Kidney (tissue), 13 donors: ENCODE measurements at regions not wholly inside any gene's neighbourhood (a gene's known extent, or its start where the extent isn't known, plus 50 kb on each side); places are given as distances from the start of the nearest gene placed in this dataset.

ENCODE experiments used
- DNase-seq, 5 donors: peaks; one replicate each; pipeline ENCODE4 v3.0.0-alpha.2; 2013 to 2020
- FAIRE-seq: peaks from 2 replicates; lab custom pipeline; 2012; peaks lifted over from hg19 to GRCh38; lab: Jason Lieb, UNC
- H3K27ac ChIP-seq, 2 donors: one replicate each; pipeline ENCODE4 v1.7.0; 2013; ENCODE audit warnings: low read depth in 2 of 2, low read length in 2 of 2, inconsistent platforms in 1 of 2
- H3K27me3 ChIP-seq: one replicate; pipeline ENCODE4 v1.7.1; 2013; ENCODE audit warnings: low read length, inconsistent platforms; ENCODE audit not compliant: control insufficient read depth, insufficient read depth
- H3K36me3 ChIP-seq, 3 donors: one replicate each; pipeline versions ENCODE4 v1.7.0 to v1.7.1; 2013; ENCODE audit warnings: low read length in 3 of 3, control low read depth in 1 of 3, inconsistent platforms in 1 of 3; ENCODE audit not compliant: insufficient read depth in 3 of 3, control insufficient read depth in 2 of 3
- H3K4me1 ChIP-seq, 3 donors: one replicate each; pipeline versions ENCODE4 v1.7.0 to v1.7.1; 2013; ENCODE audit warnings: low read length in 3 of 3, inconsistent platforms in 1 of 3, low read depth in 1 of 3; ENCODE audit not compliant: control insufficient read depth in 2 of 3, insufficient read depth in 2 of 3
- H3K4me3 ChIP-seq, 3 donors: one replicate each; pipeline versions ENCODE4 v1.7.0 to v1.8.1; 2013; ENCODE audit warnings: low read length in 3 of 3, control low read depth in 1 of 3, inconsistent platforms in 1 of 3
- H3K9ac ChIP-seq, 3 donors: one replicate each; pipeline versions ENCODE4 v1.7.0 to v1.7.1; 2013; ENCODE audit warnings: low read length in 3 of 3, control low read depth in 1 of 3, inconsistent platforms in 1 of 3
- H3K9me3 ChIP-seq, 3 donors: one replicate each; pipeline versions ENCODE4 v1.7.0 to v1.7.1; 2013; ENCODE audit warnings: low read length in 3 of 3, control low read depth in 1 of 3, inconsistent platforms in 1 of 3; ENCODE audit not compliant: control insufficient read depth in 2 of 3, insufficient read depth in 1 of 3
- intact Hi-C: fragments of 100-400 bp; cut with DNase I; formaldehyde crosslinking; loops from one replicate; pipeline ENCODE4 v1.11.1; 2022
- TF ChIP-seq, protein P1 (sequence below): IDR thresholded peaks from 3 replicates; pipeline ENCODE4 v1.5.1; 2012; ENCODE audit warnings: mild to moderate bottlenecking, moderate library complexity, borderline replicate concordance; ENCODE audit not compliant: insufficient read depth; ENCODE audit errors: extremely low read depth
- donor health status: control.
- donor health status: control.
- donor health status: control.
- donor health status: control.
- donor health status: control.
- donor health status: DM: yes; HTN: yes; CAD: no.
- donor health status: Normal renal cell carcinoma (clear cell type).

DNA sequence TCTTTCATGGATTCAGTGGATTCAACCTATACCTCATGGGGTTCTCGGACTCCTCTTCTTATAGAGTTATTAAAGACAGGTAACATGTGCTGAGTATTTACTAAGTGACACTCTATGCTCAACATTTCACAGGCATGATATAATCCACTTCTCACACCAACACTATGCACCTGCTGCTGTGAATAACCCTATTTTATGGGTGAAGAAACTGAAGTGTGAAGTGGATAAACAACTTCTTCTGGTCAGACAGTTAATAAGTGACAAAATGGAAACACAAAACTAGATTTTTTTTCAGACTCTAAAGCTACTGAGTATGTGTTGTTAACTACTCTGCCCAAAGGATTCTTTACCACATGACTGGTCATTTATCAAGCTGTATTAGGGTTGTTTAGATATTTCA lies 403.5 kb downstream of the DIPK2A start:
- Histone ChIP-seq H3K36me3 (no peaks in the 10 kb centered on the region), H3K27ac (no peak overlapping the region), H3K4me1 (no peaks in the 10 kb centered on the region), H3K9me3 (no peaks in the 10 kb centered on the region), H3K27me3 (no peaks in the 10 kb centered on the region), H3K9ac (no peak overlapping the region), H3K4me3 (no peak overlapping the region)
- TF ChIP-seq, protein P1, sequence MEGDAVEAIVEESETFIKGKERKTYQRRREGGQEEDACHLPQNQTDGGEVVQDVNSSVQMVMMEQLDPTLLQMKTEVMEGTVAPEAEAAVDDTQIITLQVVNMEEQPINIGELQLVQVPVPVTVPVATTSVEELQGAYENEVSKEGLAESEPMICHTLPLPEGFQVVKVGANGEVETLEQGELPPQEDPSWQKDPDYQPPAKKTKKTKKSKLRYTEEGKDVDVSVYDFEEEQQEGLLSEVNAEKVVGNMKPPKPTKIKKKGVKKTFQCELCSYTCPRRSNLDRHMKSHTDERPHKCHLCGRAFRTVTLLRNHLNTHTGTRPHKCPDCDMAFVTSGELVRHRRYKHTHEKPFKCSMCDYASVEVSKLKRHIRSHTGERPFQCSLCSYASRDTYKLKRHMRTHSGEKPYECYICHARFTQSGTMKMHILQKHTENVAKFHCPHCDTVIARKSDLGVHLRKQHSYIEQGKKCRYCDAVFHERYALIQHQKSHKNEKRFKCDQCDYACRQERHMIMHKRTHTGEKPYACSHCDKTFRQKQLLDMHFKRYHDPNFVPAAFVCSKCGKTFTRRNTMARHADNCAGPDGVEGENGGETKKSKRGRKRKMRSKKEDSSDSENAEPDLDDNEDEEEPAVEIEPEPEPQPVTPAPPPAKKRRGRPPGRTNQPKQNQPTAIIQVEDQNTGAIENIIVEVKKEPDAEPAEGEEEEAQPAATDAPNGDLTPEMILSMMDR, result no peak
- DNase-seq (peak in 2 of 5 donors; percentile 43 to 47), FAIRE-seq (no peak)
- intact Hi-C loops, result no loop called here

DNA sequence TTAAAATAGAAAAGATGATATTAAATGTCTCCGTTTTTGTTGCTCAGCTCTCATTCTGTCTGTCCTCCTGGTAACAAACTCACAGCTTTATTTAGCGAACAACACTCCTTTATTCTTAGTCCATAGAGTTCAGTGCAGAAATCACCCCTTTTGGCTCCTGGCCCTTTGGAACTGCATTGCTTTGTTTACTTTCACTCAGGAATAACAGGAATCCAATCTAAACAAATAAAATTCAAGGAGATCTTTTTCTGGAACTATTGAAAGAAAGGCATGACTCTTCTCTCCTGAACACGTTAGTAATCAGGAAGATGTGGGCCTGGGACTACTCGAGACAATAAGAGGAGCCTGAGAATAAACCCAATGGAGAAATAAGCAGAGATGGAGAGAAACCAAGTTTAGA lies 409.2 kb downstream of the DIPK2A start:
- no peak overlapping the region for H3K4me3 ChIP-seq
- FAIRE-seq (no peak), DNase-seq (no peak)
- no peaks in the 10 kb centered on the region for H3K9me3 ChIP-seq
- H3K27ac ChIP-seq, result no peak overlapping the region
- no peaks in the 10 kb centered on the region for H3K4me1 ChIP-seq
- no peaks in the 10 kb centered on the region for H3K27me3 ChIP-seq
- intact Hi-C loops, result no loop called here
- no peak overlapping the region for H3K9ac ChIP-seq
- H3K36me3 ChIP-seq, result no peaks in the 10 kb centered on the region
- TF ChIP-seq, protein P1, result no peak

DNA sequence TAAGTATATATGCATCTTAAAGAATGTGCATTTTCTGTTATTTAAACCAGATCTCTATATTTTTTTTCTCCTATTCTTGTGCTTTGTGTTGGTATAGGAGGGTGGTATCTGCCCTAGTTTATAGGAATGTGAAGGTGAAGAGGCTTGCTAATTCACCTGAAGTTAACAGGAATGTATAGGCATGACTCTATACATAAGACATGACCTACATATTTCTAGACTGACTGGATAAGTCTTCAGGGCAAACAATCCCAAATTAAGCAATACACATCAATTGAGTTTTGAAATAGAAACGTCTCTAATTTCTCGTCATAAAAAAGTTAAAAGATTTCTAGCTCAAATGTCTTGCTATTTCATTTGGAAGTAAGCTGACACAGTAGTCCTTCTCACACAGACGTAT lies 410.0 kb downstream of the DIPK2A start:
- DNase-seq, result no peak
- intact Hi-C loops, result no loop called here
- Histone ChIP-seq H3K36me3 (no peaks in the 10 kb centered on the region), H3K9ac (no peak overlapping the region), H3K27ac (no peak overlapping the region), H3K4me3 (no peak overlapping the region), H3K9me3 (no peaks in the 10 kb centered on the region), H3K27me3 (no peaks in the 10 kb centered on the region), H3K4me1 (no peaks in the 10 kb centered on the region)
- FAIRE-seq, result no peak
- TF ChIP-seq, protein P1, result no peak
